ENCODE measurements at regions not wholly inside any gene's neighbourhood (a gene's known extent, or its start where the extent isn't known, plus 50 kb on each side); places are given as distances from the start of the nearest gene placed in this dataset.

DNA sequence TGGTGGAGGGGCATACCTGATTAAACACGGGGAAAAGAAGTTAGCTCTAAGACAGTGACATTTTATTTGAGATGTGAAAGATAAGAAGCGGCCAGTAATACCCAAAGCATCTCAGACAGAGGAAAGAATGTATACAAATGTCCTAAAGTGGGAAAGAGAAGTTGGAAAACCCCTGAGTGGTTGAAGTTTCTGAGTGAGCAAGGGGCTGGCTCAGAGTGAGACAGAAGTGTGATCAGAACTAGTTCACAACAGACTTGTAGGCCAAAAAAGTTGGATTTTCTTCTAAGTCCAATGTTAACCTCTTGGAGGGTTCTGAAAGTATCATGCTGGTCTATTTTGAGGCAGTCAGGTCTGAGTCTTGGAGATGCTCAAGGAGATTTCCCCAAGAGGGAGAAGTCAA, 608.7 kb downstream of the SOX6 start:
- H3K4me3 ChIP-seq (ENCODE audit: low read depth in 1 of 2, low read length in 2 of 2) = no peak overlapping the region
- DNase-seq (no peak), ATAC-seq (ENCODE audit: insufficient read depth, low read depth) (no peak)
- no peak overlapping the region for H2AFZ ChIP-seq (ENCODE audit: low read depth, low read length)
- no peaks in the 10 kb centered on the region for H3K36me3 ChIP-seq (ENCODE audit: insufficient read depth, low read length)
- no peak overlapping the region for H3K27ac ChIP-seq (ENCODE audit: low read length)
- no peaks in the 10 kb centered on the region for H3K9me3 ChIP-seq (ENCODE audit: insufficient read depth, low read length, severe bottlenecking)
- H3K4me2 ChIP-seq (ENCODE audit: insufficient read depth, low read length) = no peak overlapping the region
- no peaks in the 10 kb centered on the region for H4K20me1 ChIP-seq (ENCODE audit: insufficient read depth, low read length)
- H3K9ac ChIP-seq (ENCODE audit: low read depth, low read length) = no peak overlapping the region
- H3K4me1 ChIP-seq (ENCODE audit: insufficient read depth, low read length) = no peaks in the 10 kb centered on the region
- no peak for TF ChIP-seq EZH2 (IDR thresholded peaks at IDR 0.05; ENCODE audit: borderline replicate concordance, low read depth, low read length, severe bottlenecking)
- TF ChIP-seq, protein P1, sequence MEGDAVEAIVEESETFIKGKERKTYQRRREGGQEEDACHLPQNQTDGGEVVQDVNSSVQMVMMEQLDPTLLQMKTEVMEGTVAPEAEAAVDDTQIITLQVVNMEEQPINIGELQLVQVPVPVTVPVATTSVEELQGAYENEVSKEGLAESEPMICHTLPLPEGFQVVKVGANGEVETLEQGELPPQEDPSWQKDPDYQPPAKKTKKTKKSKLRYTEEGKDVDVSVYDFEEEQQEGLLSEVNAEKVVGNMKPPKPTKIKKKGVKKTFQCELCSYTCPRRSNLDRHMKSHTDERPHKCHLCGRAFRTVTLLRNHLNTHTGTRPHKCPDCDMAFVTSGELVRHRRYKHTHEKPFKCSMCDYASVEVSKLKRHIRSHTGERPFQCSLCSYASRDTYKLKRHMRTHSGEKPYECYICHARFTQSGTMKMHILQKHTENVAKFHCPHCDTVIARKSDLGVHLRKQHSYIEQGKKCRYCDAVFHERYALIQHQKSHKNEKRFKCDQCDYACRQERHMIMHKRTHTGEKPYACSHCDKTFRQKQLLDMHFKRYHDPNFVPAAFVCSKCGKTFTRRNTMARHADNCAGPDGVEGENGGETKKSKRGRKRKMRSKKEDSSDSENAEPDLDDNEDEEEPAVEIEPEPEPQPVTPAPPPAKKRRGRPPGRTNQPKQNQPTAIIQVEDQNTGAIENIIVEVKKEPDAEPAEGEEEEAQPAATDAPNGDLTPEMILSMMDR (IDR thresholded peaks at IDR 0.05; ENCODE audit: borderline replicate concordance, extremely low read depth, low read length, poor library complexity, severe bottlenecking) = no peak
- H3K27me3 ChIP-seq (ENCODE audit: insufficient read depth, low read length, poor library complexity) = peaks cover 21% of the 10 kb centered on the region
- H3K79me2 ChIP-seq (ENCODE audit: insufficient read depth, low read length) = no peaks in the 10 kb centered on the region

DNA sequence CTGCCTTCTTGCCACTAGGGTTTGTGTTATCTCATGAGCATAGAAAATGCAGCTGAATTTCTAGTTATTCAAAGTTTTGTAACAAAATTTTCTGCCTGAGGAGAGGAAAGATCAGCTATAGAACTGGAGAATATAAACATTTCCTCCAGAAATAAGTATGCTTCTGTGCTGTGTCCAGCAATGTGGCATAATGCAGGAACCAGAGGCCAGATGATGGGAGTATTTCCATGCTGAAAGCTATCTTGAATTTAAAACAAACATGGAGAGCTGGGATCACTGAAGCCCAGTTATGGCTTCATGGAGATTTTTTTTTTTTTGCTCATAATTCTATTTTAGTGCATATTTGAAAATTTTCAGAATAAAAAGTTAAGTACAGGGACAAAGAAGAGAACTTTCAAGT, 608.2 kb downstream of the SOX6 start:
- H3K27me3 ChIP-seq (ENCODE audit: insufficient read depth, low read length, poor library complexity) = peaks cover 21% of the 10 kb centered on the region
- no peak overlapping the region for H3K27ac ChIP-seq (ENCODE audit: low read length)
- no peaks in the 10 kb centered on the region for H3K36me3 ChIP-seq (ENCODE audit: insufficient read depth, low read length)
- no peaks in the 10 kb centered on the region for H3K4me1 ChIP-seq (ENCODE audit: insufficient read depth, low read length)
- H4K20me1 ChIP-seq (ENCODE audit: insufficient read depth, low read length) = no peaks in the 10 kb centered on the region
- H2AFZ ChIP-seq (ENCODE audit: low read depth, low read length) = no peak overlapping the region
- no peak overlapping the region for H3K4me2 ChIP-seq (ENCODE audit: insufficient read depth, low read length)
- H3K9ac ChIP-seq (ENCODE audit: low read depth, low read length) = no peak overlapping the region
- H3K79me2 ChIP-seq (ENCODE audit: insufficient read depth, low read length) = no peaks in the 10 kb centered on the region
- H3K4me3 ChIP-seq (ENCODE audit: low read depth in 1 of 2, low read length in 2 of 2) = no peak overlapping the region
- TF ChIP-seq, protein P1 (IDR thresholded peaks at IDR 0.05; ENCODE audit: borderline replicate concordance, extremely low read depth, low read length, poor library complexity, severe bottlenecking) = no peak
- TF ChIP-seq EZH2 (IDR thresholded peaks at IDR 0.05; ENCODE audit: borderline replicate concordance, low read depth, low read length, severe bottlenecking) = no peak
- ATAC-seq (ENCODE audit: insufficient read depth, low read depth) (no peak), DNase-seq (no peak)
- H3K9me3 ChIP-seq (ENCODE audit: insufficient read depth, low read length, severe bottlenecking) = no peaks in the 10 kb centered on the region

GRCh38 chr11:15748741-15749140, 607.6 kb downstream of the SOX6 start:
- ATAC-seq (ENCODE audit: insufficient read depth, low read depth) (no peak), DNase-seq (no peak)
- Histone ChIP-seq H3K27ac (ENCODE audit: low read length) (no peak overlapping the region), H2AFZ (ENCODE audit: low read depth, low read length) (no peak overlapping the region), H3K36me3 (ENCODE audit: insufficient read depth, low read length) (no peaks in the 10 kb centered on the region), H3K4me1 (ENCODE audit: insufficient read depth, low read length) (no peaks in the 10 kb centered on the region), H3K27me3 (ENCODE audit: insufficient read depth, low read length, poor library complexity) (peaks cover 21% of the 10 kb centered on the region), H3K9ac (ENCODE audit: low read depth, low read length) (no peak overlapping the region), H4K20me1 (ENCODE audit: insufficient read depth, low read length) (no peaks in the 10 kb centered on the region), H3K4me3 (ENCODE audit: low read depth in 1 of 2, low read length in 2 of 2) (no peak overlapping the region), H3K4me2 (ENCODE audit: insufficient read depth, low read length) (no peak overlapping the region), H3K9me3 (ENCODE audit: insufficient read depth, low read length, severe bottlenecking) (no peaks in the 10 kb centered on the region), H3K79me2 (ENCODE audit: insufficient read depth, low read length) (no peaks in the 10 kb centered on the region)
- TF ChIP-seq, protein P1 (IDR thresholded peaks at IDR 0.05; ENCODE audit: borderline replicate concordance, extremely low read depth, low read length, poor library complexity, severe bottlenecking) = no peak
- TF ChIP-seq EZH2 (IDR thresholded peaks at IDR 0.05; ENCODE audit: borderline replicate concordance, low read depth, low read length, severe bottlenecking) = no peak
